ENCODE measurements at regions not wholly inside any gene's neighbourhood (a gene's known extent, or its start where the extent isn't known, plus 50 kb on each side); places are given as distances from the start of the nearest gene placed in this dataset.

DNA sequence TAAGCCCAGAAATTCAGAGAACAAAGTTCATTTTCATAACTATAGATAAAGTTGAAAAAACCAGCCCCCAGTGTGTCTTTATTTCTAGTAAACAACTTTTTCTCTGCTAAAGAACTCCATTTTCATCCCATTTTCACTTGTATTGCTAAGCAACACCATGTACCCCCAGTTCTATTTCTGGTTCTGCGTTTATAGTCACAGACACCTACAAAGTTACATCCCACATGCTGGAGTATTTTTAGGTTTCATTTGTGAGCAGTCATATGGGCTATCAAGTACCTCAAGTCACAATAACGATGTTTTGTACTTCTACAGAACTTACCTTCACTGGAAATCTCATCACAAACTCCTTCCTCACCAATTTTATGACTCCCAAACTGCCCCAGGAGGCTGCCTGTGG, 236.5 kb downstream of the RSL24D1 start (continued):
- TF ChIP-seq ZMYM4 (CRISPR knock-in tag; IDR thresholded peaks at IDR 0.05) = no peak
- TF ChIP-seq, protein P1, sequence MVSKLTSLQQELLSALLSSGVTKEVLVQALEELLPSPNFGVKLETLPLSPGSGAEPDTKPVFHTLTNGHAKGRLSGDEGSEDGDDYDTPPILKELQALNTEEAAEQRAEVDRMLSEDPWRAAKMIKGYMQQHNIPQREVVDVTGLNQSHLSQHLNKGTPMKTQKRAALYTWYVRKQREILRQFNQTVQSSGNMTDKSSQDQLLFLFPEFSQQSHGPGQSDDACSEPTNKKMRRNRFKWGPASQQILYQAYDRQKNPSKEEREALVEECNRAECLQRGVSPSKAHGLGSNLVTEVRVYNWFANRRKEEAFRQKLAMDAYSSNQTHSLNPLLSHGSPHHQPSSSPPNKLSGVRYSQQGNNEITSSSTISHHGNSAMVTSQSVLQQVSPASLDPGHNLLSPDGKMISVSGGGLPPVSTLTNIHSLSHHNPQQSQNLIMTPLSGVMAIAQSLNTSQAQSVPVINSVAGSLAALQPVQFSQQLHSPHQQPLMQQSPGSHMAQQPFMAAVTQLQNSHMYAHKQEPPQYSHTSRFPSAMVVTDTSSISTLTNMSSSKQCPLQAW (CRISPR knock-in tag; IDR thresholded peaks at IDR 0.05) = no peak
- no peak for TF ChIP-seq TP53 (CRISPR knock-in tag; conservative IDR thresholded peaks at IDR 0.05)
- TF ChIP-seq FOSL1 (CRISPR knock-in tag; IDR thresholded peaks at IDR 0.05; ENCODE audit: borderline replicate concordance) = no peak
- TF ChIP-seq ZNF333 (CRISPR knock-in tag; IDR thresholded peaks at IDR 0.05; ENCODE audit: borderline replicate concordance) = no peak
- no peak for TF ChIP-seq ZNF75D (CRISPR knock-in tag; IDR thresholded peaks at IDR 0.05; ENCODE audit: borderline replicate concordance)
- TF ChIP-seq ZNF773 (CRISPR knock-in tag; IDR thresholded peaks at IDR 0.05; ENCODE audit: borderline replicate concordance) = no peak
- no peak for TF ChIP-seq PAX8 (CRISPR knock-in tag; IDR thresholded peaks at IDR 0.05; ENCODE audit: borderline replicate concordance)

DNA sequence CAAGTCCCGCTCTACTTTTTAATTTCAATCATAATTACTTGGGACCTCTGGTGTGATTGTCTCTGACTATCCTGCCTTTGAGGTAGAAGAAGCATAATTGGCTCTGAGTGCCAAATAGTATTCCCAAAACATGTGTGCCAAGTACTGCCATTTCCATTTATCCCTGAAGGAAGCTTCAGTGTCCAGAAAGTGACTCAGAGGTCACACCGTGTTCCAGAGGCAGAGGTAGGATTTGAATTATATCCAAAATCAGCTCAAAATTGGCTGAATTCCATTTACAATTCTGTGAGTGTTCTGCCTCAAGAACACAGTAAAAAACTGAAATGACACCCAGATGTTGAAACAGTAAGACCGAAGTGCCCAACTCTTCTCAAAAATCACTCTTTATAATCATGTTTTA, 255.3 kb downstream of the RSL24D1 start:
- H3K36me3 ChIP-seq (replicated peaks in 1 of 2; ENCODE audit: control insufficient read depth in 1 of 2, insufficient read depth in 2 of 2, low read length in 2 of 2) = no peaks in the 10 kb centered on the region
- H3K9me3 ChIP-seq (ENCODE audit: low read length) = no peaks in the 10 kb centered on the region
- ATAC-seq (no peak), FAIRE-seq (no peak), DNase-seq (ENCODE audit: low spot score) (no peak)
- intact Hi-C loops (cut with micrococcal nuclease; ENCODE audit: unreplicated experiment) (no loop called here), in situ Hi-C loops (cut with HindIII; ENCODE audit: extremely low pct_ligation_motif_present, low pct_unique_long_range_greater_than_20kb) (no loop called here)
- no peaks in the 10 kb centered on the region for H3K27me3 ChIP-seq (ENCODE audit: control insufficient read depth in 1 of 2, insufficient read depth in 2 of 2, low read length in 2 of 2)
- ChIA-PET CTCF (ENCODE audit: low intra/inter-chr PET ratio, low total read pairs) (no interaction called here), POLR2A (no interaction called here)
- no peaks in the 10 kb centered on the region for H4K20me1 ChIP-seq (ENCODE audit: insufficient read depth, low read length)
- H3K79me2 ChIP-seq (ENCODE audit: insufficient read depth, low read length) = no peaks in the 10 kb centered on the region
- H2AFZ ChIP-seq (ENCODE audit: low read length) = no peak overlapping the region
- no peak overlapping the region for H3K27ac ChIP-seq (ENCODE audit: extremely low read length, insufficient read depth, low read length)
- H3K9ac ChIP-seq (ENCODE audit: insufficient read depth, low read depth, low read length) = no peak overlapping the region
- no peak overlapping the region for H3K4me2 ChIP-seq (ENCODE audit: low read depth, low read length)
- WGBS (ENCODE audit: low lambda C conversion rate) = 3% methylated on average over 3 of the region's 3 CpGs
- TF ChIP-seq MTA1 (CRISPR knock-in tag; IDR thresholded peaks at IDR 0.05; ENCODE audit: borderline replicate concordance) (no peak), NCOR1 (IDR thresholded peaks at IDR 0.05; ENCODE audit: borderline replicate concordance, low read length) (no peak), RBM39 (IDR thresholded peaks at IDR 0.05; ENCODE audit: low read depth, low read length, poor library complexity, severe bottlenecking) (no peak), ZNF816 (CRISPR knock-in tag; IDR thresholded peaks at IDR 0.05; ENCODE audit: borderline replicate concordance) (no peak), ZNF430 (CRISPR knock-in tag; IDR thresholded peaks at IDR 0.05) (no peak), ZFP37 (CRISPR knock-in tag; IDR thresholded peaks at IDR 0.05; ENCODE audit: borderline replicate concordance) (no peak), NFKBIZ (CRISPR knock-in tag; IDR thresholded peaks at IDR 0.05) (no peak), MED13 (CRISPR knock-in tag; IDR thresholded peaks at IDR 0.05) (no peak), SAP130 (CRISPR knock-in tag; IDR thresholded peaks at IDR 0.05; ENCODE audit: low read depth) (no peak), CEBPG (CRISPR knock-in tag; IDR thresholded peaks at IDR 0.05) (no peak), ZIK1 (CRISPR knock-in tag; IDR thresholded peaks at IDR 0.05; ENCODE audit: borderline replicate concordance, low read depth) (no peak)
- TF ChIP-seq, protein P2, sequence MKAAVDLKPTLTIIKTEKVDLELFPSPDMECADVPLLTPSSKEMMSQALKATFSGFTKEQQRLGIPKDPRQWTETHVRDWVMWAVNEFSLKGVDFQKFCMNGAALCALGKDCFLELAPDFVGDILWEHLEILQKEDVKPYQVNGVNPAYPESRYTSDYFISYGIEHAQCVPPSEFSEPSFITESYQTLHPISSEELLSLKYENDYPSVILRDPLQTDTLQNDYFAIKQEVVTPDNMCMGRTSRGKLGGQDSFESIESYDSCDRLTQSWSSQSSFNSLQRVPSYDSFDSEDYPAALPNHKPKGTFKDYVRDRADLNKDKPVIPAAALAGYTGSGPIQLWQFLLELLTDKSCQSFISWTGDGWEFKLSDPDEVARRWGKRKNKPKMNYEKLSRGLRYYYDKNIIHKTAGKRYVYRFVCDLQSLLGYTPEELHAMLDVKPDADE (CRISPR knock-in tag; IDR thresholded peaks at IDR 0.05) = no peak
- TF ChIP-seq, protein P3, sequence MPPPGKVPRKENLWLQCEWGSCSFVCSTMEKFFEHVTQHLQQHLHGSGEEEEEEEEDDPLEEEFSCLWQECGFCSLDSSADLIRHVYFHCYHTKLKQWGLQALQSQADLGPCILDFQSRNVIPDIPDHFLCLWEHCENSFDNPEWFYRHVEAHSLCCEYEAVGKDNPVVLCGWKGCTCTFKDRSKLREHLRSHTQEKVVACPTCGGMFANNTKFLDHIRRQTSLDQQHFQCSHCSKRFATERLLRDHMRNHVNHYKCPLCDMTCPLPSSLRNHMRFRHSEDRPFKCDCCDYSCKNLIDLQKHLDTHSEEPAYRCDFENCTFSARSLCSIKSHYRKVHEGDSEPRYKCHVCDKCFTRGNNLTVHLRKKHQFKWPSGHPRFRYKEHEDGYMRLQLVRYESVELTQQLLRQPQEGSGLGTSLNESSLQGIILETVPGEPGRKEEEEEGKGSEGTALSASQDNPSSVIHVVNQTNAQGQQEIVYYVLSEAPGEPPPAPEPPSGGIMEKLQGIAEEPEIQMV (CRISPR knock-in tag; IDR thresholded peaks at IDR 0.05; ENCODE audit: low read depth) = no peak
- H3K4me3 ChIP-seq (replicated peaks in 1 of 3; ENCODE audit: insufficient read depth in 1 of 3, low read depth in 2 of 3, low read length in 3 of 3) = no peak overlapping the region
- H3K4me1 ChIP-seq (ENCODE audit: insufficient read depth, low read length) = no peaks in the 10 kb centered on the region
- BruUV-seq (replicated peaks) = no TSS peak

Data from HepG2 (cell line).